GM19240 (cell line): ENCODE measurements at regions not wholly inside any gene's neighbourhood (a gene's known extent, or its start where the extent isn't known, plus 50 kb on each side); places are given as distances from the start of the nearest gene placed in this dataset.

Source experiments
- DNase-seq: peaks from one replicate; pipeline ENCODE4 v3.0.0; 2011; ENCODE audit warnings: low spot score; ENCODE audit not compliant: insufficient read length

DNA sequence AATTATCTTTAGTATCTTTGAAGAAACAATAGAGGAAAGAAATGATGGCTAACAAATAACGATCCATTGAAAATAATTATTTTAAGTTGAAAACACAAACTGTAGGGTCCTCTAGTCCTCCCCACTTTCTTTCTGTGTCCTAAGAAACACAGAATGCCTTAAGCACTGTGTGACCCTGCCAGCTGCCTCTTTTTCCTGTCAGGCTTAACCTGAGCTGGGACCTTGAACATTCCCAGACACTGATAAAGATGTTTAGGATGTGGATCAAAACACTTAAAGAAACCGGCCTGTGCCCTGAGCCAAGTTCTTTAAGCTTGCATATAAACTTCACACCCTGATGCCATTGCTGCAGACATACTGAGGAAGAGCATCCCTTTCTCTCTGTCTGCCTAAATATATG lies 755.4 kb upstream of the VRK2 start:
- DNase-seq, result no peak

DNA sequence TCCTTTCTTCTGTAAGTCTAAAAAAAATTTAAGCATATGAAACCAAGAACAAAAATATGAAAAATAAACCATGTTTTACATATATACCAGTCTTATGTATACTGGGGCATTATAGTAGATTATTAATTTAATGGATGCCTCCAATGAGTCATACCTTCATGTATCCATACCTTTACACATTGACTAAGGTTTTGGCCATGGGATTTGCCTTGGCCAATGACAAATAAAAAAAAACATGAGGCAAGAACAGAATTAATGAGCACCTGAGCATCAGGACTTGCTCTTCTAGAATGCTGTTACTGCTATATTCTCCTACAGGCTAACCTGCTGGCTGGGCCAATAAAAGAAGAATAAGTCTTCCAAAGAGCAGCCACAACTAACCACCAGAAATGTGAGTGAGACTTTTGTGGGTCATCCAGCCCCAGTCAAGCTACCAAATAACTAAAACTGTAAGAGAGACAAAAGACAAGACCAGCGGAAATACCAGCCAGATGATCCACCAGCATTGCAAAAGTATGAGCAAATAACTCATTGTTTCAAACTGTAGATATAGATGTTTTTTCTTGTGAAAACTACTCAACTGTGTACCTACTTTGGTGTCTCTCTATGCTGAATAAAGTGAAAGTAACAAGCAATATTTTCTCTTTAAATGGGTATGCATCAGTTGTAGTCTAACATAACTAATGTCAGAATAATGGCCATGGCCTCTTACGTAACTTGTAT lies 749.6 kb upstream of the VRK2 start:
- no peak for DNase-seq

GRCh38 chr2:57313678-57314077 lies 732.9 kb upstream of the VRK2 start:
- DNase-seq, result no peak

DNA sequence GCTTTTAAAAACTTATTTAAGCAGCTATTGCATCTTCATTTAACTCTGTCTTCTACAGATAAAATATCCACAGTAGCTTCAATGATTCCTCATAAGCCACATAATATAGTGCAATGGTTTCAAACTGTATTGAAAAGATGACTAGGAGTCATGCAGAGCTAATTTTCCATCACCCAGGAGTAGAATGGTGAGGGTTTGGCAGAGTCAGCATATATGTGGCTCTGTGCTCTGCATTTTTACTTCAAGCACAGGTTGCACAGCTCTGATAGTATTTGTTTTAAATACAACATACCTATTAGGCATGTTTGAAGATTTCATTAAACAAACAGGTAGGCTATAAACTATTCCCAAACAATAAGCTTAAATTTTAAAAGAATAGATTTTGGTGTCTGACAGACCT lies 731.9 kb upstream of the VRK2 start:
- DNase-seq, result no peak

DNA sequence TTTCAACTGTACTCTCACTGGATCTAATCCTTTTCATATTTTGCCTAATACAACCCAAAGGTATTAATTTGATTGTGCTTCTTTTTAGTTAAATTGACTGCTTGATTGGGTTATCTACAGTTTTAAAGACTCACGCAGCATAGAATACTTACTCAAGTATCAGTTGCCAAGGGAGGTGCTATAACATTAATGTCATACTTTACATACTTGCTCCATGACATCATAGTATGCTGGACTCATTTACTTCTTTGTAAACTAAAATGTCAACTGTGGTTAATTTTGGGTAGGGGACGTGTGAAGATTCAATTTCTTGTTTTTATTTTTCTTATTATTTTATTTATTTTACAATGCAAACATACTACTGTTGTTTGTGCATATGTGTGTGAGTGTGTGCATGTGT lies 716.2 kb upstream of the VRK2 start:
- no peak for DNase-seq

DNA sequence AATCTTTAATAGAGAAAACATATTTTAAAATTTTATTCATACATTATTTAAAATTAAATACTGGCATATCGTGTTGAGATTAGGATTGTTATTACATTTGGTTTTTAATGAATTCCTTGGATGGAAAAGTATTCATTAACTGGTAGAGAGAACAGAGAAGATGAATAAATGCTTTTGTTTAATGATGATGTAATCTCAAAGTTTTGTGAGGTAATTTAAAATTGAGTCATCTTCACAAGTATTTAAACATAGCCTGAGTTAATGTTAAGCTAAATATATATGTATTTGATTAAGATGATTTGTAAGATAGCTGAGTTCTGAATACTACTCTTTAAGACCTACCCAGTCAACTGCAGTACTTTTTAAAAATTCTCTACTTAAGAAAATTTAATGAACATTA lies 713.4 kb upstream of the VRK2 start:
- no peak for DNase-seq

- DNase-seq, result no peak
Measured at GRCh38 chr2:57343391-57344006, 703.1 kb upstream of the VRK2 start.

GRCh38 chr2:57368190-57368589 lies 678.4 kb upstream of the VRK2 start:
- DNase-seq, result no peak

GRCh38 chr2:57370882-57371585 lies 675.6 kb upstream of the VRK2 start:
- no peak for DNase-seq

DNA sequence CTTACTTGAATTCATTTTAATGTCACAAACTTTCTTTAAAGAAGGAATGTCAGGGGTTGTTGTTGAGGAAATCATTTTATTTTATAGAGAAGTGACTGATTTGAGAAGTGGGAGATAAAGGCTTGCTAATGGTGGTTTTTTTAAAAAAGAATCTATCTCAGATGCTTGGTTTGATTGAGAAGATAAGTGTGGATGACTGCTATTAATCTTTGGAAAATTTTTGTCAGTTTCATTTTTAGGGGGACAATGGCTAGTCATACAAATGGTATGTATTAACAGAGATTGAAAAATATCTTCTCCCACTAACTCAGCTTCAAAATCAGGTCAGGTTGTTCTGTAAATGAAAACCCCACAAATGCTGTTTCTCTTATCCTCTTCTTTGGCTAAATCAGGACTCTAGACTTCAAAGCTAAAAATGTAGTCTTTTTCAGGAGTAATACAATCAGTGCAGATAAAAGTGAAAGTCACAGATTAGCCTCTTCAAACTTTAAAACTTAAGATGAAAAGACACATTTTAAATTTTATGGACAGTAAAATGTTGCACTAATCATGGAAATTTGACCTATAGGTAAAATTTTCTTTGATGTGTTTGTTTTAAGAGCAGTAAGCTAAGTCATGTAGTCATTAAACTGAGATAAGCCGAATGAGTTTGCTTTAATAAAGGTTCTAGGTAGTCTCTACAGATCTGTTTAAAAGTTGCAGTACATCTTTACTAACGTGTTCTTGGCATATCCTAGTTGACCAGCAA lies 674.2 kb upstream of the VRK2 start:
- DNase-seq, result no peak

GRCh38 chr2:57373530-57373929 lies 673.1 kb upstream of the VRK2 start:
- no peak for DNase-seq

- no peak for DNase-seq
Measured at GRCh38 chr2:57376985-57377384, 669.6 kb upstream of the VRK2 start.

- DNase-seq, result no peak
Measured at GRCh38 chr2:57386305-57386704, 660.3 kb upstream of the VRK2 start.

- no peak for DNase-seq
Measured at GRCh38 chr2:57396355-57397098, 650.1 kb upstream of the VRK2 start.

DNA sequence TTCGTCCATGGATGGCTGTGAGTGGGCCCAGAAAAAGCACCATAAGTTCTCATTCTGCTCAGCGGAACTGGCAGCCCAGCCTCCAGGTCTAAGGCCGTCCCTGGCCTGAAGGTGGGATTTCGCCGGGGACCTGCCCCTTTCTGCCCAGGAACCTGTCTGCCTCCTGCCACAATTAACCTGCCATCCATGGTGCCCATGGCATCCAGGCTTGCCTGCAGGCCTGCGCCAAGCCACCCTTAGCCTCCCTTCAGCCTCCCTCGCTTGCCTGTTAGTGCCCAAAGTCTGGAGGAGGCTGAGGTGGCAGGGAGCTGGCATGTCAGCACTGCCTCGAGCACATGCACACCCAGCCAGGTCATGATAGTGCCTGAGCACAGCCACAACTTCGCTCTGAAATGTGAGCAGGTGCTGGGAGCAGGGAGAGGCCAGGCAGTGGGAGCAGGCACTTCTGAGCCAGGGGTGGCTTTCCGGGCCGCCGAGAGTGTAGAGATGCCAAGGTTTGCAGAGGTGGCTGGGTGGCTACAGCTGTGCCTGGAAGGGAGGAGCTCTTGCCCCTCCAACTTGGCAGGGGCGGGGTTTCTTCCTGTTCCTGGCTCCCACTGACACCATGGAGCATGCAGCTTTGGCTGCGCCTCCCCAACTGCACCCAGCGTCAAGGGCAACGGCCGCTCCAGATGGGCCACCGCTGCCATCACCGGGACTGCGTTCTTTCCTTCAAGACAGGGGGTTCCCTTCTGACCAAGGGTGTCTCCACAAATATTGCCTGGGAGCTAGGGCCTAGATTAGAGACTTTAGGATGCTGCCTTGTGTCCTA lies 648.9 kb upstream of the VRK2 start:
- no peak for DNase-seq

DNA sequence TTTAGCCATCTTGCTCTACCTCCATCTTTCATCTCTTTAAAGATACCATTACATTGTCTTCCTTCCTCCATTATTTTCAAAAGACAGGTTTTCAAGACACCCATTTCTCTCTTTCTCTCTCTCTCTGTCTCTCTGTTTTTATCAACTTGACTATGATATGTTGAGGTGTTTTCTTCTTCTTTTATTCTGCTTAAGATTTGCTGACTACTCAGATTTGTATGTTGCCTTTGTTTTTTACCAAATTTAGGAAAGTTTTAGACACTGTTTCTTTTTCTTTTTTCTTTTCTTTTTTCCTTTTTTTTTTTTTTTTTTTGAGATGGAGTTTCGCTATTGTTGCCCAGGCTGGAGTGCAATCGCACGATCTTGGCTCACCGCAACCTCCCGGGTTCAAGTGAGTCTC lies 647.5 kb upstream of the VRK2 start:
- DNase-seq, result no peak

DNA sequence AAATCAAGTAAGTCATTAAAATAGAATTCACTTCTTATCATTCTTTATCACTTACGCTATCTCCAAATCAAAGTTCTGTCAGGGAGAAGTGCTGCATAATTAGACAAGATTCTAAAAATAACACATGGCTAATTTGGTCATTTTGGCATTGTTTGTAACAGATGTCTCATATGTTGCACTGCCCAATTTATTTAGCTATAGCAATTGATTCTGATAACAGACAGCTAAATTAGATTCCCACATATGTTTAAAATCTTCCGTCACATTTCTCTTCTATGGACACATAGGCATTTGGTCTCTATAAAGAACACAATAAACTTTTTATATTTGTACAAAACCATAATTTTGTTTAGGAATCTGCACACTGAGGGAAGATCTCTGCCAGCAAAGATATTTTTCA lies 644.5 kb upstream of the VRK2 start:
- DNase-seq, result no peak

DNA sequence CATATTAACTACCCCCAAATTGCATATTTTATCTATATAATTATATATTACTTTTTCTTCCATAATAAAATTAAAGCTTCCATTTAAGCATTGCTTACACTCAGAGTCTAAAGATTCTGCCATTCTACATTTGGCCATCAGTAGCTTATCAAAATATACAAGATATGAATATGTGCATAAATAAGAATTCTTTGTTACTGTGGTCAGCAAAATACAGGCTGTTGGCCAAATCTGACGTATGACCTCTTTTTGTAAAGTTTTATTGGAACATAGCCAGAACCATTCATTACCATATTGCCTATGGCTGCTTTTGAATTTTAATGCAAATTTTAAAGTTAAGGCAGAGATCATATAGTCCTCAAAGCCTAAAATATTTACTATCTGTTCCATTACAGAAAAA lies 643.9 kb upstream of the VRK2 start:
- DNase-seq, result no peak

DNA sequence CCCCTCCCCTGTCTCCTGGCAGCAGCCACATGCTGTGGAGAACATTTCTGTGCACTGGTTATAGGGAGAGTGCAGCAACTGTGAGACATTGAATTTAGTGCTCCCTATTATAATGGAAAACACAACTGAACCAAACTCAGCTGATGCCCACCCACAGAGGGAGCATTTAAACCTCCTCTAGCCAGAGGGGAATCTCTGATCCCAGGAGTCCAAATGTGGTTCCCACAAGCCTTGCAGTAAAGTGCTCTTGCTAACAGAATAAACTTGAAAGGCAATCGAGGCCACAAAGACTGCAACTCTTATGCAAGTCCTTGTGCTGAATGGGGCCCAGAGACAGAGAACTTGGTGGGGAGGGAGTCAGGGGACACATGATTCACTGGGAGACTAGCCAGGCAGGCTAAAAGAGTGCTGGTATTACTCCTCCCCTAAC lies 638.8 kb upstream of the VRK2 start:
- DNase-seq, result no peak

DNA sequence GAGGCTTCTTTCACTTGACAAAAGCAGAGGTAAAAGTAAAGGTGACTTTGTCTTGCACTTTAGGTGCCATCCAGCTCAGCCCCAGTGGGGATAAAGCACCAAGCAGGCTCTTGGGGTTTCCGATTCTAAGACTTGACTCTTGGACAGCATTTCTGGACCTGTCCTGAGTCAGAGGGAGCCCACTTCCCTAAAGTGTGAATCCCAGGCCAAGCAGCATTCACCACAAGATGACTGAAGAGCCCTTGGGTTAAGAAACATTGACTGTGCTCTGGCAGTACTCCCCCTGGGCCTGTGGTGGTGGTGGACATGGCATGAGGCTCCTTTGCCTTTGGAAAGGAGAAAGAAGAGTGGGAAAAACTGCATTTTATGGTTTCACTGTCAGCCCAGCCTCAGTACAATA lies 638.0 kb upstream of the VRK2 start:
- no peak for DNase-seq

GRCh38 chr2:57417007-57417406 lies 629.6 kb upstream of the VRK2 start:
- DNase-seq, result no peak
